ENCODE measurements at regions not wholly inside any gene's neighbourhood (a gene's known extent, or its start where the extent isn't known, plus 50 kb on each side); places are given as distances from the start of the nearest gene placed in this dataset.
"Not testable (repeated sequence)": the region's sequence is repeated elsewhere in the genome, so short reads cannot be mapped to it uniquely, and the experiment has no call there.

GRCh38 chr5:153939101-153939500, 99.6 kb downstream of the FAM114A2 start:
- no peaks in the 10 kb centered on the region for H3K4me1 ChIP-seq (ENCODE audit: low read length)
- H3K27me3 ChIP-seq (ENCODE audit: low read length): peaks cover 3% of the 10 kb centered on the region; the same call in 1 of the 2 replicates
- no peak overlapping the region for H3K27ac ChIP-seq (ENCODE audit: low read length)
- no peak for DNase-seq
- H3K4me2 ChIP-seq (ENCODE audit: low read depth, low read length, poor library complexity, severe bottlenecking): no peak overlapping the region
- H2AFZ ChIP-seq (ENCODE audit: low read length): no peak overlapping the region
- no peaks in the 10 kb centered on the region for H3K36me3 ChIP-seq (ENCODE audit: insufficient read depth, low read length)
- peaks cover 5% of the 10 kb centered on the region; the same call in 1 of the 2 replicates for H3K9me3 ChIP-seq (ENCODE audit: low read length)
- H4K20me1 ChIP-seq (ENCODE audit: insufficient read depth, low read depth, low read length): no peaks in the 10 kb centered on the region
- no peak overlapping the region for H3K9ac ChIP-seq (ENCODE audit: low read length)
- no peaks in the 10 kb centered on the region; the same call in 1 of the 2 replicates for H3K9me2 ChIP-seq (replicated peaks; ENCODE audit: insufficient read depth, low read length)
- H3K4me3 ChIP-seq (ENCODE audit: low read length): no peak overlapping the region
- H3K79me2 ChIP-seq (ENCODE audit: low read length): no peaks in the 10 kb centered on the region

GRCh38 chr5:153938191-153938842, 100.4 kb downstream of the FAM114A2 start:
- Histone ChIP-seq H3K4me1 (ENCODE audit: low read length) (no peaks in the 10 kb centered on the region), H2AFZ (ENCODE audit: low read length) (no peak overlapping the region)

GRCh38 chr5:153937661-153938060, 101.0 kb downstream of the FAM114A2 start:
- Histone ChIP-seq H3K4me1 (ENCODE audit: low read length) (no peaks in the 10 kb centered on the region), H3K4me3 (ENCODE audit: low read length) (no peak overlapping the region), H3K27ac (ENCODE audit: low read length) (no peak overlapping the region), H3K79me2 (ENCODE audit: low read length) (no peaks in the 10 kb centered on the region), H3K9me3 (ENCODE audit: low read length) (peaks cover 5% of the 10 kb centered on the region; the same call in 1 of the 2 replicates), H3K36me3 (ENCODE audit: insufficient read depth, low read length) (no peaks in the 10 kb centered on the region), H2AFZ (ENCODE audit: low read length) (no peak overlapping the region), H3K9me2 (replicated peaks; ENCODE audit: insufficient read depth, low read length) (no peaks in the 10 kb centered on the region; the same call in 1 of the 2 replicates), H3K9ac (ENCODE audit: low read length) (no peak overlapping the region), H4K20me1 (ENCODE audit: insufficient read depth, low read depth, low read length) (no peaks in the 10 kb centered on the region), H3K27me3 (ENCODE audit: low read length) (peaks cover 3% of the 10 kb centered on the region; the same call in 1 of the 2 replicates), H3K4me2 (ENCODE audit: low read depth, low read length, poor library complexity, severe bottlenecking) (no peak overlapping the region)
- no peak for DNase-seq

More at GRCh38 chr5:153938191-153938842, 100.4 kb downstream of the FAM114A2 start:
- no peaks in the 10 kb centered on the region for H4K20me1 ChIP-seq (ENCODE audit: insufficient read depth, low read depth, low read length)
- no peaks in the 10 kb centered on the region for H3K36me3 ChIP-seq (ENCODE audit: insufficient read depth, low read length)
- peaks cover 5% of the 10 kb centered on the region; the same call in 1 of the 2 replicates for H3K9me3 ChIP-seq (ENCODE audit: low read length)
- H3K4me2 ChIP-seq (ENCODE audit: low read depth, low read length, poor library complexity, severe bottlenecking): no peak overlapping the region
- no peaks in the 10 kb centered on the region for H3K79me2 ChIP-seq (ENCODE audit: low read length)
- H3K27ac ChIP-seq (ENCODE audit: low read length): no peak overlapping the region
- no peak for DNase-seq
- H3K9ac ChIP-seq (ENCODE audit: low read length): no peak overlapping the region
- no peak overlapping the region for H3K4me3 ChIP-seq (ENCODE audit: low read length)
- H3K9me2 ChIP-seq (replicated peaks; ENCODE audit: insufficient read depth, low read length): no peaks in the 10 kb centered on the region; the same call in 1 of the 2 replicates
- peaks cover 3% of the 10 kb centered on the region; the same call in 1 of the 2 replicates for H3K27me3 ChIP-seq (ENCODE audit: low read length)

GRCh38 chr5:153935151-153935550, 103.6 kb downstream of the FAM114A2 start:
- H3K9ac ChIP-seq (ENCODE audit: low read length); H4K20me1 ChIP-seq (ENCODE audit: insufficient read depth, low read depth, low read length); H3K27me3 ChIP-seq (ENCODE audit: low read length): not testable (repeated sequence)

GRCh38 chr5:153926201-153926600, 112.5 kb downstream of the FAM114A2 start:
- no peaks in the 10 kb centered on the region for H3K27me3 ChIP-seq (ENCODE audit: low read length)
- H4K20me1 ChIP-seq (ENCODE audit: insufficient read depth, low read depth, low read length): no peaks in the 10 kb centered on the region
- H3K36me3 ChIP-seq (ENCODE audit: insufficient read depth, low read length): no peaks in the 10 kb centered on the region
- H3K4me1 ChIP-seq (ENCODE audit: low read length): no peaks in the 10 kb centered on the region
- H3K9me3 ChIP-seq (ENCODE audit: low read length): no peaks in the 10 kb centered on the region
- no peaks in the 10 kb centered on the region for H3K79me2 ChIP-seq (ENCODE audit: low read length)
- no peak overlapping the region for H3K4me2 ChIP-seq (ENCODE audit: low read depth, low read length, poor library complexity, severe bottlenecking)
- no peaks in the 10 kb centered on the region for H3K9me2 ChIP-seq (replicated peaks; ENCODE audit: insufficient read depth, low read length)
- H3K4me3 ChIP-seq (ENCODE audit: low read length): no peak overlapping the region
- no peak overlapping the region for H2AFZ ChIP-seq (ENCODE audit: low read length)
- H3K9ac ChIP-seq (ENCODE audit: low read length): no peak overlapping the region
- DNase-seq: no peak
- H3K27ac ChIP-seq (ENCODE audit: low read length): no peak overlapping the region

More at GRCh38 chr5:153935151-153935550, 103.6 kb downstream of the FAM114A2 start:
- not testable (repeated sequence) for H3K4me2 ChIP-seq (ENCODE audit: low read depth, low read length, poor library complexity, severe bottlenecking); H2AFZ ChIP-seq (ENCODE audit: low read length); H3K36me3 ChIP-seq (ENCODE audit: insufficient read depth, low read length); H3K79me2 ChIP-seq (ENCODE audit: low read length); DNase-seq; H3K4me1 ChIP-seq (ENCODE audit: low read length); H3K27ac ChIP-seq (ENCODE audit: low read length); H3K4me3 ChIP-seq (ENCODE audit: low read length); H3K9me3 ChIP-seq (ENCODE audit: low read length); H3K9me2 ChIP-seq (replicated peaks; ENCODE audit: insufficient read depth, low read length)

- Histone ChIP-seq H3K9me2 (replicated peaks; ENCODE audit: insufficient read depth, low read length) (no peaks in the 10 kb centered on the region), H3K27me3 (ENCODE audit: low read length) (no peaks in the 10 kb centered on the region), H3K4me3 (ENCODE audit: low read length) (no peak overlapping the region), H3K9ac (ENCODE audit: low read length) (no peak overlapping the region), H3K9me3 (ENCODE audit: low read length) (no peaks in the 10 kb centered on the region), H4K20me1 (ENCODE audit: insufficient read depth, low read depth, low read length) (no peaks in the 10 kb centered on the region), H3K79me2 (ENCODE audit: low read length) (no peaks in the 10 kb centered on the region), H2AFZ (ENCODE audit: low read length) (no peak overlapping the region), H3K4me2 (ENCODE audit: low read depth, low read length, poor library complexity, severe bottlenecking) (no peak overlapping the region), H3K27ac (ENCODE audit: low read length) (no peak overlapping the region), H3K4me1 (ENCODE audit: low read length) (no peaks in the 10 kb centered on the region), H3K36me3 (ENCODE audit: insufficient read depth, low read length) (no peaks in the 10 kb centered on the region)
- no peak for DNase-seq
These were observed 119.5 kb downstream of the FAM114A2 start for GRCh38 chr5:153919161-153919560.

GRCh38 chr5:153907170-153907775, 131.4 kb downstream of the FAM114A2 start:
- Histone ChIP-seq H3K9me2 (replicated peaks; ENCODE audit: insufficient read depth, low read length) (no peaks in the 10 kb centered on the region), H3K27ac (ENCODE audit: low read length) (no peak overlapping the region), H3K4me2 (ENCODE audit: low read depth, low read length, poor library complexity, severe bottlenecking) (no peak overlapping the region)

GRCh38 chr5:153905219-153905618, 133.5 kb downstream of the FAM114A2 start:
- Histone ChIP-seq H3K9ac (ENCODE audit: low read length) (no peak overlapping the region), H3K4me3 (ENCODE audit: low read length) (no peak overlapping the region), H3K36me3 (ENCODE audit: insufficient read depth, low read length) (no peaks in the 10 kb centered on the region), H4K20me1 (ENCODE audit: insufficient read depth, low read depth, low read length) (no peaks in the 10 kb centered on the region), H3K79me2 (ENCODE audit: low read length) (no peaks in the 10 kb centered on the region), H3K27ac (ENCODE audit: low read length) (no peak overlapping the region), H3K27me3 (ENCODE audit: low read length) (no peaks in the 10 kb centered on the region), H3K4me1 (ENCODE audit: low read length) (peaks cover 5% of the 10 kb centered on the region), H3K9me3 (ENCODE audit: low read length) (no peaks in the 10 kb centered on the region), H3K4me2 (ENCODE audit: low read depth, low read length, poor library complexity, severe bottlenecking) (no peak overlapping the region), H3K9me2 (replicated peaks; ENCODE audit: insufficient read depth, low read length) (no peaks in the 10 kb centered on the region), H2AFZ (ENCODE audit: low read length) (no peak overlapping the region)
- DNase-seq: no peak

More at GRCh38 chr5:153907170-153907775, 131.4 kb downstream of the FAM114A2 start:
- no peak for DNase-seq
- Histone ChIP-seq H3K27me3 (ENCODE audit: low read length) (no peaks in the 10 kb centered on the region), H3K9ac (ENCODE audit: low read length) (no peak overlapping the region), H3K36me3 (ENCODE audit: insufficient read depth, low read length) (no peaks in the 10 kb centered on the region), H3K4me3 (ENCODE audit: low read length) (no peak overlapping the region), H4K20me1 (ENCODE audit: insufficient read depth, low read depth, low read length) (no peaks in the 10 kb centered on the region), H3K9me3 (ENCODE audit: low read length) (no peaks in the 10 kb centered on the region), H2AFZ (ENCODE audit: low read length) (no peak overlapping the region), H3K4me1 (ENCODE audit: low read length) (peaks cover 5% of the 10 kb centered on the region), H3K79me2 (ENCODE audit: low read length) (no peaks in the 10 kb centered on the region)

Measured in Karpas-422 (cell line).